SK-N-SH treated with all-trans-retinoic acid at 6 μM for 48 hours (cell line): ENCODE measurements at regions not wholly inside any gene's neighbourhood (a gene's known extent, or its start where the extent isn't known, plus 50 kb on each side); places are given as distances from the start of the nearest gene placed in this dataset.

ENCODE experiments used
- ATAC-seq: fragments of 200-7000 bp; cut with Tn5 transposase; 3 replicates; pipeline ENCODE4 v1.9.1; 2020; ENCODE audit warnings: mild to moderate bottlenecking, moderate library complexity
- ARNTL ChIP-seq: fragments of 450-650 bp; formaldehyde crosslinking; IDR thresholded peaks from 2 replicates; pipeline ENCODE4 v1.5.0; 2020; ENCODE audit warnings: low read depth, mild to moderate bottlenecking, moderate library complexity, borderline replicate concordance
- BACH2 ChIP-seq: fragments of 250-450 bp; sonication (Bioruptor Pico); IDR thresholded peaks from 2 replicates; pipeline ENCODE4 v1.9.0; 2021; ENCODE audit warnings: mild to moderate bottlenecking, borderline replicate concordance
- CSDC2 ChIP-seq: fragments of 250-450 bp; sonication (Bioruptor Pico); IDR thresholded peaks from 2 replicates; pipeline ENCODE4 v1.5.0; 2020; ENCODE audit warnings: mild to moderate bottlenecking, moderate library complexity
- ESRRG ChIP-seq: fragments of 250-450 bp; sonication (Bioruptor Pico); IDR thresholded peaks from 2 replicates; pipeline ENCODE4 v1.6.1; 2021; ENCODE audit warnings: mild to moderate bottlenecking
- GLIS3 ChIP-seq: fragments of 250-450 bp; sonication (Bioruptor Pico); IDR thresholded peaks from 2 replicates; pipeline ENCODE4 v1.5.0; 2020; ENCODE audit warnings: mild to moderate bottlenecking, moderate library complexity
- ISL1 ChIP-seq: fragments of 250-450 bp; sonication (Bioruptor Pico); IDR thresholded peaks from 2 replicates; pipeline ENCODE4 v2.1.2; 2022; ENCODE audit warnings: mild to moderate bottlenecking, moderate library complexity
- OSR1 ChIP-seq: fragments of 250-450 bp; sonication (Bioruptor Pico); IDR thresholded peaks from 2 replicates; pipeline ENCODE4 v1.8.0; 2022; ENCODE audit warnings: moderate library complexity, mild to moderate bottlenecking, inconsistent platforms
- PPARA ChIP-seq: fragments of 250-450 bp; sonication (Bioruptor Pico); IDR thresholded peaks from 2 replicates; pipeline ENCODE4 v1.5.0; 2020; ENCODE audit warnings: mild to moderate bottlenecking, borderline replicate concordance
- RARB ChIP-seq: fragments of 250-450 bp; sonication (Bioruptor Pico); IDR thresholded peaks from 2 replicates; pipeline ENCODE4 v1.8.0; 2021; ENCODE audit warnings: mild to moderate bottlenecking, moderate library complexity
- SNAI2 ChIP-seq: fragments of 250-450 bp; sonication (Bioruptor Pico); IDR thresholded peaks from 2 replicates; pipeline ENCODE4 v1.5.0; 2020; ENCODE audit warnings: mild to moderate bottlenecking, moderate library complexity
- TCF4 ChIP-seq: fragments of 250-450 bp; sonication (Bioruptor Pico); IDR thresholded peaks from 2 replicates; pipeline ENCODE4 v1.8.0; 2021; ENCODE audit warnings: mild to moderate bottlenecking, moderate library complexity, borderline replicate concordance
- TOX ChIP-seq: fragments of 250-450 bp; sonication (Bioruptor Pico); IDR thresholded peaks from 2 replicates; pipeline ENCODE4 v1.8.0; 2021; ENCODE audit warnings: mild to moderate bottlenecking, moderate library complexity, borderline replicate concordance
- ZC3H10 ChIP-seq: fragments of 250-450 bp; sonication (Bioruptor Pico); IDR thresholded peaks from 2 replicates; pipeline ENCODE4 v1.5.1; 2021; ENCODE audit warnings: mild to moderate bottlenecking, moderate library complexity
- ZFP3 ChIP-seq: fragments of 250-450 bp; sonication (Bioruptor Pico); IDR thresholded peaks from 2 replicates; pipeline ENCODE4 v1.5.0; 2020; ENCODE audit warnings: mild to moderate bottlenecking, moderate library complexity
- ZFP30 ChIP-seq: fragments of 450-650 bp; formaldehyde crosslinking; IDR thresholded peaks from 2 replicates; pipeline ENCODE4 v1.5.0; 2022; ENCODE audit warnings: mild to moderate bottlenecking, moderate library complexity
- ZNF8 ChIP-seq: fragments of 450-650 bp; formaldehyde crosslinking; IDR thresholded peaks from 2 replicates; pipeline ENCODE4 v1.5.0; 2020; ENCODE audit warnings: mild to moderate bottlenecking, moderate library complexity
- TF ChIP-seq, protein P1 (sequence below): fragments of 250-450 bp; sonication (Bioruptor Pico); IDR thresholded peaks from 2 replicates; pipeline ENCODE4 v1.8.0; 2020; ENCODE audit warnings: mild to moderate bottlenecking, moderate library complexity, borderline replicate concordance
- TF ChIP-seq, protein P2 (sequence below): fragments of 250-450 bp; sonication (Bioruptor Pico); IDR thresholded peaks from 2 replicates; pipeline ENCODE4 v1.5.1; 2020; ENCODE audit warnings: low read depth, mild to moderate bottlenecking, moderate library complexity
- TF ChIP-seq, protein P3 (sequence below): fragments of 250-450 bp; sonication (Bioruptor Pico); IDR thresholded peaks from 2 replicates; pipeline ENCODE4 v1.5.1; 2021; ENCODE audit warnings: mild to moderate bottlenecking, moderate library complexity
- TF ChIP-seq, protein P4 (sequence below): fragments of 250-450 bp; sonication (Bioruptor Pico); IDR thresholded peaks from 2 replicates; pipeline ENCODE4 v1.8.0; 2021; ENCODE audit warnings: low read depth, mild to moderate bottlenecking, moderate library complexity, borderline replicate concordance
- TF ChIP-seq, protein P5 (sequence below): fragments of 250-450 bp; sonication (Bioruptor Pico); IDR thresholded peaks from 2 replicates; pipeline ENCODE4 v1.5.0; 2020; ENCODE audit warnings: mild to moderate bottlenecking, moderate library complexity

DNA sequence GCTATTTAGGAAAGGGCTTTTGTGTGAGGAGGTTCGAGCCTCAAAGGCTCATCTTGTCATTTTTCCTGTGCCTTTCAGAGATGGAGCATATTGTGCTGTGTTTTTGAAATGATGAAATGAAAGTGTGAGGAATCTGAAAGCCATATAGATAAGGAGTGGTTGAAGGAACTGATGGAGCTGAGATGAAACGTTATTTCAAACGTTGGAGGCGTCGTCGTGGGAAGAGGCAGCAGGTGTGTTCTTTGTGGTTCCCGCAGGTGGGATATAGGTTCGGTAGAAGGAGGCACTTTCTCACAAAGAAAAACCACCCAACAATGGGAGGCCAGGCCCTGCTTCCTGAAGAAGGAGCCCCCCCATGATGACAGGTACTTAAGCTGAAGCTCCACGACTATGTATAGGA, 83.2 kb upstream of the SNAP25 start (continued):
- TF ChIP-seq TOX (CRISPR knock-in tag) (no peak), ISL1 (CRISPR knock-in tag) (no peak), PPARA (no peak), RARB (no peak), ESRRG (CRISPR knock-in tag) (no peak), TCF4 (CRISPR knock-in tag) (no peak), ZC3H10 (no peak), CSDC2 (CRISPR knock-in tag) (no peak)
- TF ChIP-seq, protein P1, sequence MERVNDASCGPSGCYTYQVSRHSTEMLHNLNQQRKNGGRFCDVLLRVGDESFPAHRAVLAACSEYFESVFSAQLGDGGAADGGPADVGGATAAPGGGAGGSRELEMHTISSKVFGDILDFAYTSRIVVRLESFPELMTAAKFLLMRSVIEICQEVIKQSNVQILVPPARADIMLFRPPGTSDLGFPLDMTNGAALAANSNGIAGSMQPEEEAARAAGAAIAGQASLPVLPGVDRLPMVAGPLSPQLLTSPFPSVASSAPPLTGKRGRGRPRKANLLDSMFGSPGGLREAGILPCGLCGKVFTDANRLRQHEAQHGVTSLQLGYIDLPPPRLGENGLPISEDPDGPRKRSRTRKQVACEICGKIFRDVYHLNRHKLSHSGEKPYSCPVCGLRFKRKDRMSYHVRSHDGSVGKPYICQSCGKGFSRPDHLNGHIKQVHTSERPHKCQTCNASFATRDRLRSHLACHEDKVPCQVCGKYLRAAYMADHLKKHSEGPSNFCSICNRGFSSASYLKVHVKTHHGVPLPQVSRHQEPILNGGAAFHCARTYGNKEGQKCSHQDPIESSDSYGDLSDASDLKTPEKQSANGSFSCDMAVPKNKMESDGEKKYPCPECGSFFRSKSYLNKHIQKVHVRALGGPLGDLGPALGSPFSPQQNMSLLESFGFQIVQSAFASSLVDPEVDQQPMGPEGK, result no peak
- TF ChIP-seq, protein P2, sequence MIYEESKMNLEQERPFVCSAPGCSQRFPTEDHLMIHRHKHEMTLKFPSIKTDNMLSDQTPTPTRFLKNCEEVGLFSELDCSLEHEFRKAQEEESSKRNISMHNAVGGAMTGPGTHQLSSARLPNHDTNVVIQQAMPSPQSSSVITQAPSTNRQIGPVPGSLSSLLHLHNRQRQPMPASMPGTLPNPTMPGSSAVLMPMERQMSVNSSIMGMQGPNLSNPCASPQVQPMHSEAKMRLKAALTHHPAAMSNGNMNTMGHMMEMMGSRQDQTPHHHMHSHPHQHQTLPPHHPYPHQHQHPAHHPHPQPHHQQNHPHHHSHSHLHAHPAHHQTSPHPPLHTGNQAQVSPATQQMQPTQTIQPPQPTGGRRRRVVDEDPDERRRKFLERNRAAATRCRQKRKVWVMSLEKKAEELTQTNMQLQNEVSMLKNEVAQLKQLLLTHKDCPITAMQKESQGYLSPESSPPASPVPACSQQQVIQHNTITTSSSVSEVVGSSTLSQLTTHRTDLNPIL (CRISPR knock-in tag), result no peak

DNA sequence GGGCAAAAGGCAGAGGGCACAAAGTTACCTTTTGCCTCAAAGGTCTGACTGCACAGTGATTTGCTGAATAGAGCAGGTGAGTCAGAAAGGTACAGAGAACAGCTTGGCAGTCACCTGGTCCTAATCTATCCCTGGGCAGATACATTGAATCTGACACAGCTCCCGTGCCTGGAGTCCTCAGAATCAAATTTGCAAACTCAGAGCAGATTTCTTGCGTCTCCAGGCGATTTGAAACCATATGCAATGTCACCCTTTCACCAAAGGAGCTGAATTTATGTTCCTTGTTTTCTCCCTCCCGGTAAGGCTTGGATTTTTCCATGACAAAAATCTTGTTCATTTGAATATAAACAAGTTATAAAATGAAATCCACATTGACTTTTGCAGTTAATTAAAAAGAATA, 81.6 kb upstream of the SNAP25 start:
- TF ChIP-seq, protein P3, sequence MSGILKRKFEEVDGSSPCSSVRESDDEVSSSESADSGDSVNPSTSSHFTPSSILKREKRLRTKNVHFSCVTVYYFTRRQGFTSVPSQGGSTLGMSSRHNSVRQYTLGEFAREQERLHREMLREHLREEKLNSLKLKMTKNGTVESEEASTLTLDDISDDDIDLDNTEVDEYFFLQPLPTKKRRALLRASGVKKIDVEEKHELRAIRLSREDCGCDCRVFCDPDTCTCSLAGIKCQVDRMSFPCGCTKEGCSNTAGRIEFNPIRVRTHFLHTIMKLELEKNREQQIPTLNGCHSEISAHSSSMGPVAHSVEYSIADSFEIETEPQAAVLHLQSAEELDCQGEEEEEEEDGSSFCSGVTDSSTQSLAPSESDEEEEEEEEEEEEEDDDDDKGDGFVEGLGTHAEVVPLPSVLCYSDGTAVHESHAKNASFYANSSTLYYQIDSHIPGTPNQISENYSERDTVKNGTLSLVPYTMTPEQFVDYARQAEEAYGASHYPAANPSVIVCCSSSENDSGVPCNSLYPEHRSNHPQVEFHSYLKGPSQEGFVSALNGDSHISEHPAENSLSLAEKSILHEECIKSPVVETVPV (CRISPR knock-in tag), result no peak
- TF ChIP-seq OSR1 (no peak), BACH2 (CRISPR knock-in tag) (no peak), SNAI2 (CRISPR knock-in tag) (no peak), ZNF8 (CRISPR knock-in tag) (no peak), ISL1 (CRISPR knock-in tag) (no peak), ZFP3 (no peak), ARNTL (CRISPR knock-in tag) (no peak), ZFP30 (CRISPR knock-in tag) (no peak), GLIS3 (CRISPR knock-in tag) (no peak), TOX (CRISPR knock-in tag) (no peak), CSDC2 (CRISPR knock-in tag) (no peak), RARB (no peak)
- TF ChIP-seq, protein P1, result no peak
- TF ChIP-seq, protein P2 (CRISPR knock-in tag), result no peak
- TF ChIP-seq, protein P4, sequence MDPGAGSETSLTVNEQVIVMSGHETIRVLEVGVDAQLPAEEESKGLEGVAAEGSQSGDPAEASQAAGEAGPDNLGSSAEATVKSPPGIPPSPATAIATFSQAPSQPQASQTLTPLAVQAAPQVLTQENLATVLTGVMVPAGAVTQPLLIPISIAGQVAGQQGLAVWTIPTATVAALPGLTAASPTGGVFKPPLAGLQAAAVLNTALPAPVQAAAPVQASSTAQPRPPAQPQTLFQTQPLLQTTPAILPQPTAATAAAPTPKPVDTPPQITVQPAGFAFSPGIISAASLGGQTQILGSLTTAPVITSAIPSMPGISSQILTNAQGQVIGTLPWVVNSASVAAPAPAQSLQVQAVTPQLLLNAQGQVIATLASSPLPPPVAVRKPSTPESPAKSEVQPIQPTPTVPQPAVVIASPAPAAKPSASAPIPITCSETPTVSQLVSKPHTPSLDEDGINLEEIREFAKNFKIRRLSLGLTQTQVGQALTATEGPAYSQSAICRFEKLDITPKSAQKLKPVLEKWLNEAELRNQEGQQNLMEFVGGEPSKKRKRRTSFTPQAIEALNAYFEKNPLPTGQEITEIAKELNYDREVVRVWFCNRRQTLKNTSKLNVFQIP (CRISPR knock-in tag), result no peak
- TF ChIP-seq, protein P5, sequence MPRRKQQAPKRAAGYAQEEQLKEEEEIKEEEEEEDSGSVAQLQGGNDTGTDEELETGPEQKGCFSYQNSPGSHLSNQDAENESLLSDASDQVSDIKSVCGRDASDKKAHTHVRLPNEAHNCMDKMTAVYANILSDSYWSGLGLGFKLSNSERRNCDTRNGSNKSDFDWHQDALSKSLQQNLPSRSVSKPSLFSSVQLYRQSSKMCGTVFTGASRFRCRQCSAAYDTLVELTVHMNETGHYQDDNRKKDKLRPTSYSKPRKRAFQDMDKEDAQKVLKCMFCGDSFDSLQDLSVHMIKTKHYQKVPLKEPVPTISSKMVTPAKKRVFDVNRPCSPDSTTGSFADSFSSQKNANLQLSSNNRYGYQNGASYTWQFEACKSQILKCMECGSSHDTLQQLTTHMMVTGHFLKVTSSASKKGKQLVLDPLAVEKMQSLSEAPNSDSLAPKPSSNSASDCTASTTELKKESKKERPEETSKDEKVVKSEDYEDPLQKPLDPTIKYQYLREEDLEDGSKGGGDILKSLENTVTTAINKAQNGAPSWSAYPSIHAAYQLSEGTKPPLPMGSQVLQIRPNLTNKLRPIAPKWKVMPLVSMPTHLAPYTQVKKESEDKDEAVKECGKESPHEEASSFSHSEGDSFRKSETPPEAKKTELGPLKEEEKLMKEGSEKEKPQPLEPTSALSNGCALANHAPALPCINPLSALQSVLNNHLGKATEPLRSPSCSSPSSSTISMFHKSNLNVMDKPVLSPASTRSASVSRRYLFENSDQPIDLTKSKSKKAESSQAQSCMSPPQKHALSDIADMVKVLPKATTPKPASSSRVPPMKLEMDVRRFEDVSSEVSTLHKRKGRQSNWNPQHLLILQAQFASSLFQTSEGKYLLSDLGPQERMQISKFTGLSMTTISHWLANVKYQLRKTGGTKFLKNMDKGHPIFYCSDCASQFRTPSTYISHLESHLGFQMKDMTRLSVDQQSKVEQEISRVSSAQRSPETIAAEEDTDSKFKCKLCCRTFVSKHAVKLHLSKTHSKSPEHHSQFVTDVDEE (CRISPR knock-in tag), result no peak

More for the DNA sequence above, 81.6 kb upstream of the SNAP25 start:
- ATAC-seq, result peak; percentile 55
